Mucosa of rectum (tissue), 2 donors: ENCODE measurements at regions not wholly inside any gene's neighbourhood (a gene's known extent, or its start where the extent isn't known, plus 50 kb on each side); places are given as distances from the start of the nearest gene placed in this dataset.

ENCODE experiments used
- H3K27ac ChIP-seq, 2 donors: one replicate each; pipeline ENCODE4 v1.7.0; 2013; ENCODE audit warnings: inconsistent platforms in 2 of 2, low read depth in 2 of 2, low read length in 2 of 2
- H3K27me3 ChIP-seq, 2 donors: one replicate each; pipeline ENCODE4 v1.7.0; 2013; ENCODE audit warnings: low read length in 2 of 2; ENCODE audit not compliant: control insufficient read depth in 2 of 2, insufficient read depth in 2 of 2
- H3K36me3 ChIP-seq, 2 donors: one replicate each; pipeline ENCODE4 v1.7.0; 2013; ENCODE audit warnings: low read length in 2 of 2; ENCODE audit not compliant: control insufficient read depth in 2 of 2, insufficient read depth in 2 of 2
- H3K4me1 ChIP-seq, 2 donors: one replicate each; pipeline ENCODE4 v1.7.0; 2013; ENCODE audit warnings: low read length in 2 of 2, mild to moderate bottlenecking in 1 of 2; ENCODE audit not compliant: control insufficient read depth in 2 of 2, insufficient read depth in 2 of 2
- H3K4me3 ChIP-seq, 2 donors: one replicate each; pipeline ENCODE4 v1.7.0; 2013; ENCODE audit warnings: low read length in 2 of 2
- H3K9ac ChIP-seq, 2 donors: one replicate each; pipeline ENCODE4 v1.7.0; 2013; ENCODE audit warnings: low read length in 2 of 2, low read depth in 1 of 2, mild to moderate bottlenecking in 1 of 2
- H3K9me3 ChIP-seq, 2 donors: one replicate each; pipeline ENCODE4 v1.7.0; 2013; ENCODE audit warnings: low read length in 2 of 2; ENCODE audit not compliant: control insufficient read depth in 2 of 2
- donor health status: healthy.
- donor health status: Normal muscosa, but diverticular disease.

GRCh38 chr13:80177327-80177726, 163.6 kb downstream of the SPRY2 start:
- Histone ChIP-seq H3K27ac (no peak overlapping the region), H3K4me3 (no peak overlapping the region), H3K27me3 (no peaks in the 10 kb centered on the region), H3K4me1 (no peaks in the 10 kb centered on the region), H3K36me3 (no peaks in the 10 kb centered on the region), H3K9ac (no peak overlapping the region), H3K9me3 (no peaks in the 10 kb centered on the region)

- no peak overlapping the region for H3K9ac ChIP-seq
- no peaks in the 10 kb centered on the region for H3K9me3 ChIP-seq
- H3K4me1 ChIP-seq: no peaks in the 10 kb centered on the region
- no peaks in the 10 kb centered on the region for H3K27me3 ChIP-seq
- no peak overlapping the region for H3K27ac ChIP-seq
- no peak overlapping the region for H3K4me3 ChIP-seq
- H3K36me3 ChIP-seq: no peaks in the 10 kb centered on the region
These were observed 167.7 kb downstream of the SPRY2 start for GRCh38 chr13:80173224-80173623.

- Histone ChIP-seq H3K4me3 (no peak overlapping the region), H3K9ac (no peak overlapping the region), H3K27me3 (no peaks in the 10 kb centered on the region), H3K36me3 (no peaks in the 10 kb centered on the region), H3K27ac (no peak overlapping the region), H3K4me1 (no peaks in the 10 kb centered on the region), H3K9me3 (no peaks in the 10 kb centered on the region)
These were observed 169.8 kb downstream of the SPRY2 start for GRCh38 chr13:80171096-80171495.

DNA sequence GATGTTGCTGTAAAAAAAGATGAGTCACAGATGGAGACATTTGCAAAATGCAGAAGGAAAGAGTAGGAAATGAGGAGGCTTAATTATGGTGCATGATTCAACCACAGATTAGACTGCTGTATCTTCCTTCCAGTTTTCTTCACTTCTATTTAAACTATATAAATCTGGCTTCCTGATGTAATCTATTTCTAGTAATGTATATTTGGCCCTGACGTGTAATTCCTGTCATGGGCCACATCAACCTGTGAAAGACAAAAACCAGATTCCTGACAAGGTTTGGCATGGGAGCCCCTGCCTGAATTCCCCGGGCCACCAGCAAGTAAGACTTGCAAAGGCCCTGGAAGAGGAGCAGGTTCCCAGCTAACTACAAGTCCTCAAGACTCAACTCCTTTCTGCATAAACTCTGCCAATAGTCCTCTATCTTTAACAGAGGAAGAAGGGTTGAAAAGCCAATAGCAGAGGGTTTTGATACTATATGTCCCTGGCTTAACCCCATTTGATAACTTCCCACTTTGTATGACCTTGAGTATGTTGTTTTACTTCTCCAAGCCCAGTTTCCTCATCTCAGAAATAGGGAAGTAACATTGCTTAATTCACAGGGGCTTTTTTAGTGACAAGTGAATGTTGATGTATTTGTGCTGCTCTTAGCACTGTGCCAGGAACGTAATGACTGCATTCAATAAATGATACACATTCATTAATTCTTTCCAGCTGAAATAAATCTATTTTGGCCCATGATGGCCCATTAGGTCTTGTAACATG, 172.7 kb downstream of the SPRY2 start:
- Histone ChIP-seq H3K9ac (no peak overlapping the region), H3K36me3 (no peaks in the 10 kb centered on the region), H3K4me3 (no peak overlapping the region), H3K4me1 (no peaks in the 10 kb centered on the region), H3K9me3 (no peaks in the 10 kb centered on the region), H3K27me3 (no peaks in the 10 kb centered on the region), H3K27ac (peak overlapping the region; percentile 17 to 35)

GRCh38 chr13:80166352-80166751, 174.6 kb downstream of the SPRY2 start:
- no peaks in the 10 kb centered on the region for H3K36me3 ChIP-seq
- H3K9ac ChIP-seq: no peak overlapping the region
- H3K9me3 ChIP-seq: no peaks in the 10 kb centered on the region
- H3K27me3 ChIP-seq: no peaks in the 10 kb centered on the region
- no peak overlapping the region for H3K4me3 ChIP-seq
- no peak overlapping the region for H3K27ac ChIP-seq
- no peaks in the 10 kb centered on the region for H3K4me1 ChIP-seq

- H3K9ac ChIP-seq: no peak overlapping the region
- H3K27ac ChIP-seq: no peak overlapping the region
- no peak overlapping the region for H3K4me3 ChIP-seq
- H3K27me3 ChIP-seq: no peaks in the 10 kb centered on the region
- H3K9me3 ChIP-seq: no peaks in the 10 kb centered on the region
- no peaks in the 10 kb centered on the region for H3K4me1 ChIP-seq
- no peaks in the 10 kb centered on the region for H3K36me3 ChIP-seq
These were observed 176.5 kb downstream of the SPRY2 start for GRCh38 chr13:80164462-80164861.

DNA sequence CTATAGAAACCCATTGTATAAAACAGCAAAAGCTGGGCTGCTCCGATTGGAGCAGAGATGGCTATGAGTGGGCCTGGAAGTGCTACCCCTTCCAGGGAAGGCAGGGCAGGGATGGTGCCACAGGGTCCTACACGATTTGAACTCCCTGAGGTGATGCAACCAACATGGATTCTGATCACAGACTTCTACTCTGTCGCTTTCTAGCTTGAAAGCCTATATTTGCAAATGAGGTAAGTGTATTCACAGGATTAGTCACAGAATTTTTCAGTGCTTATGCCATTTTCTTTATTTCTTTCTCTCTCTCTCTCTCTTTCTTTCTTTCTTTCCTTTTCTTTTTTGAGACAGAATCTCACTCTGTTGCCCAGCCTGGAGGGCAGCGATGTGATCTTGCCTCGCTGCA, 179.0 kb downstream of the SPRY2 start:
- no peak overlapping the region for H3K27ac ChIP-seq
- H3K36me3 ChIP-seq: no peaks in the 10 kb centered on the region
- H3K27me3 ChIP-seq: no peaks in the 10 kb centered on the region
- H3K9me3 ChIP-seq: no peaks in the 10 kb centered on the region
- no peaks in the 10 kb centered on the region for H3K4me1 ChIP-seq
- no peak overlapping the region for H3K9ac ChIP-seq
- H3K4me3 ChIP-seq: no peak overlapping the region

DNA sequence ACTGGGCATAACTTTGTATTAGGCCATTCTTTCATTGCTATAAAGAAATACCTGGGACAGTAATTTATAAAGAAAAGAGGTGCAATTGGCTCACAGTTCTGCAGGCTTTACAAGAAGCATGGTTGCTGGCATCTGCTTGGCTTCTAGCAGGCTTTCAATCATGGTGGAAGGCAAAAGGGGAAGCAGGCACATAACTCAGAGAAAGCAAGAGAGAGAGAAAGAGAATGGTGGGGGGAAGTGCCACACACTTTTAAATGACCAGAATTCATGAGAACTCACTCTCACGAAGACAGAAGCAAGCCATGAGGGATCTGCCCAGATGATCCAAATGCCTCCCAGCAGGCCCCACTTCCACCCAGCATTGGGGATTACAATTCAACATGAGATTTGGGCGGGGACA, 179.7 kb downstream of the SPRY2 start:
- Histone ChIP-seq H3K36me3 (no peaks in the 10 kb centered on the region), H3K4me3 (no peak overlapping the region), H3K4me1 (no peaks in the 10 kb centered on the region), H3K9ac (no peak overlapping the region), H3K27ac (no peak overlapping the region), H3K9me3 (no peaks in the 10 kb centered on the region), H3K27me3 (no peaks in the 10 kb centered on the region)

DNA sequence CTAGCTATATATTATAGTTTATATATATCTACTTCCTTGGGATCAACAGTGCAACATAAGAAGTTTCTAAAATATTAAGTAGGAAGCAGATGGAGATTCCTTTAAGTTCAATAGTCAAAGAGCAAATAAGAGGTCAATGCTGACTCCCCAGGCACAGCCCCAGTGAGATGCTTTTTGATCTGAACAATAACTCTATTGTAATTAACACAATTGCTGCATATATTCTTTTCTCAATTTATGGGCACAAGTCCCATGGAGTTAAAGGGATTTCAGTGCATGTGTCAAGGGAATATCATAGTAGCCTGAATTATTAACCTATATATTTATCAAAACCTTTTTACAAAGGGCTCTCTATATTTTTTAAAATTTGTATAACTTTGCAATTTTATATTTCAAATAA, 180.8 kb downstream of the SPRY2 start:
- no peak overlapping the region for H3K27ac ChIP-seq
- H3K9me3 ChIP-seq: no peaks in the 10 kb centered on the region
- H3K4me3 ChIP-seq: no peak overlapping the region
- H3K36me3 ChIP-seq: no peaks in the 10 kb centered on the region
- no peaks in the 10 kb centered on the region for H3K27me3 ChIP-seq
- no peak overlapping the region for H3K9ac ChIP-seq
- no peaks in the 10 kb centered on the region for H3K4me1 ChIP-seq

DNA sequence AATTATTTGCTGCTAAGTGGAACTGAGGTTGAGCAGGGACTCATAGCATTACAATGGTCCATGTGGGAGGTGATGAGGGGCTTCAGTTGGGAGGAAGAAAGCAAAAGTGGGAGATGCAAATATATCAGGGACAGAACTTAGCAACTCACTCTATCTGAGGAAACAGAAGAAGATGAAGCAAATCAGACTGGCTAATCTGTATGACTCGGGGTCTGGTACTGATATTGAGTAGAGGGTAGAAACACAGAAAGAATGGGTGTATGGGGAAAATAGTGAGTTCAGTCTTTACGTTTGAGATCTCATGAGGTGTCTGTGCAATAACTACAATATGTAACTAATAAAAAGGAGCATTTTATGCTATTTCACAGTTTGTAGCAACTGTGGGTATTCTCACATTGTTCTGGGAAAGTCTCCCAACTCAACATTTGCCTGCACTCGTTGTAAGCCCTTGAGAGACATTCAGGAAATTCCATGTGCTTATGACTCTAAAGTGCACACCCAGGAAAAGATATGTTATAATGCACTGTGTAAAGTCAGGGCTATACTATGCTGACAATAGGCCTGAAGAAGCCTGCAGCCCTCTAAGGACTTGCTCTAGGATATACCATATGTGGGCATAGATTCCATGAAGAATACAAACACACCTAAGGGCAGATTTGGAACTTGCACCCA, 183.5 kb downstream of the SPRY2 start:
- no peaks in the 10 kb centered on the region for H3K9me3 ChIP-seq
- no peaks in the 10 kb centered on the region for H3K27me3 ChIP-seq
- no peaks in the 10 kb centered on the region for H3K36me3 ChIP-seq
- H3K9ac ChIP-seq: no peak overlapping the region
- H3K4me3 ChIP-seq: no peak overlapping the region
- no peaks in the 10 kb centered on the region for H3K4me1 ChIP-seq
- H3K27ac ChIP-seq: no peak overlapping the region
